Lower leg skin (tissue), 3 donors: ENCODE measurements at regions not wholly inside any gene's neighbourhood (a gene's known extent, or its start where the extent isn't known, plus 50 kb on each side); places are given as distances from the start of the nearest gene placed in this dataset.

ENCODE experiments used
- CTCF ChIP-seq, 3 donors: fragments of 450-650 bp; IDR thresholded peaks; one replicate each; pipeline ENCODE4 v1.5.1; 2016; ENCODE audit warnings: antibody characterized with exemption in 3 of 3, mild to moderate bottlenecking in 3 of 3, moderate library complexity in 2 of 3
- POLR2A ChIP-seq, 2 donors: fragments of 450-650 bp; IDR thresholded peaks; one replicate each; pipeline ENCODE4 v1.6.1; 2016 to 2017; ENCODE audit warnings: antibody characterized with exemption in 2 of 2, mild to moderate bottlenecking in 1 of 2, moderate library complexity in 1 of 2

GRCh38 chr18:69300185-69300584, 100.5 kb upstream of the DOK6 start:
- TF ChIP-seq CTCF (IDR thresholded peaks at IDR 0.05) (no peak), POLR2A (IDR thresholded peaks at IDR 0.05) (no peak)
